ENCODE measurements at regions not wholly inside any gene's neighbourhood (a gene's known extent, or its start where the extent isn't known, plus 50 kb on each side); places are given as distances from the start of the nearest gene placed in this dataset.

- no peak for TF ChIP-seq CTCF (IDR thresholded peaks at IDR 0.05)
- no peak for TF ChIP-seq FOSL2 (IDR thresholded peaks at IDR 0.05)
- TF ChIP-seq FOSL2 (CRISPR knock-in tag; IDR thresholded peaks at IDR 0.05), result no peak
- TF ChIP-seq JUNB (IDR thresholded peaks at IDR 0.05), result no peak
- no peak for TF ChIP-seq POLR2A (IDR thresholded peaks at IDR 0.05; ENCODE audit: low read length)
- TF ChIP-seq ZFP36 (IDR thresholded peaks at IDR 0.05; ENCODE audit: borderline replicate concordance, partially characterized antibody), result no peak
- TF ChIP-seq SMC3 (IDR thresholded peaks at IDR 0.05), result no peak
- no peak for TF ChIP-seq RAD21 (conservative IDR thresholded peaks at IDR 0.05 in 1 of 2, IDR thresholded peaks at IDR 0.05 in 1 of 2)
- TF ChIP-seq TP53 (CRISPR knock-in tag; IDR thresholded peaks at IDR 0.05), result no peak
- no peak for TF ChIP-seq RCOR1 (IDR thresholded peaks at IDR 0.05; ENCODE audit: low read depth, low read length)
- no peak for TF ChIP-seq REST (IDR thresholded peaks at IDR 0.05)
- no peak for TF ChIP-seq ZSCAN20 (CRISPR knock-in tag; IDR thresholded peaks at IDR 0.05)
- no peak for TF ChIP-seq RARB (CRISPR knock-in tag; IDR thresholded peaks at IDR 0.05)
Measured at GRCh38 chr7:109094-109493, 83.3 kb upstream of the FAM20C start.
